ENCODE measurements at regions not wholly inside any gene's neighbourhood (a gene's known extent, or its start where the extent isn't known, plus 50 kb on each side); places are given as distances from the start of the nearest gene placed in this dataset.

DNA sequence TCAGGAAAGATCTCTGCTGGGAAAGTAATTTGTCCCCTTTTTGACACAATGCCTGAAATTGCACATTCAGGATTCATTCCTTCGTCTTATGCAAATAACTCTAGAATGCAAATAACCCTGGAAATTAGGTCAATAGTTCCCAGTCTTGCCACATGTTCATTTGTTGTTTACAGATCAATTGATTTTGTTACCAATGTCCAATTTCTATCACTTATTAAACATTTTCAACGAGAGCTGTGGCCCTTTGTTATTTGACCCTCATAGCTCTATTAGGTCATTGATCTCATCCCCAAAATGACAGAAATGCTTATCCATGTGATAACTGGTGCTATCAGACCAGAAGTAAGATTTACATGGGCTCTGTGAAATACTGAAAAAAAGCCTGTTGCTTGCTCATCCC is 275.3 kb upstream of the REG3G start:
- Histone ChIP-seq H4K8ac (replicated peaks; ENCODE audit: insufficient read length, low read depth, low read length) (no peak overlapping the region), H3K9me3 (ENCODE audit: control insufficient read depth, low read depth, low read length) (no peaks in the 10 kb centered on the region), H3K56ac (ENCODE audit: insufficient read length, low read depth, low read length) (no peak overlapping the region), H3K23me2 (ENCODE audit: insufficient read length, low read depth, low read length, poor library complexity, severe bottlenecking) (no peaks in the 10 kb centered on the region), H3K27ac (ENCODE audit: insufficient read length, low read depth, low read length) (no peak overlapping the region), H3K9ac (ENCODE audit: extremely low read depth, insufficient read length, low read length) (no peak overlapping the region), H3K18ac (ENCODE audit: insufficient read length, low read depth, low read length) (no peak overlapping the region), H2BK12ac (ENCODE audit: insufficient read length, low read depth, low read length) (no peak overlapping the region), H3K23ac (ENCODE audit: insufficient read length, low read depth, low read length) (no peak overlapping the region), H3K4me2 (ENCODE audit: insufficient read depth, insufficient read length, low read length) (no peak overlapping the region), H3K4me1 (ENCODE audit: insufficient read depth, low read length) (no peaks in the 10 kb centered on the region), H2BK120ac (ENCODE audit: low read depth, low read length, poor library complexity, severe bottlenecking) (no peak overlapping the region), H2AK5ac (ENCODE audit: insufficient read length, low read length) (no peak overlapping the region), H4K91ac (ENCODE audit: insufficient read length, low read depth, low read length) (no peak overlapping the region), H2BK20ac (ENCODE audit: low read depth, low read length, poor library complexity, severe bottlenecking) (no peak overlapping the region), H3K79me1 (ENCODE audit: insufficient read depth, low read depth, low read length, poor library complexity, severe bottlenecking) (no peaks in the 10 kb centered on the region), H3K79me2 (ENCODE audit: insufficient read depth, low read length) (no peaks in the 10 kb centered on the region), H4K20me1 (ENCODE audit: control insufficient read depth, insufficient read depth, insufficient read length) (no peaks in the 10 kb centered on the region), H3K27me3 (ENCODE audit: insufficient read depth, low read length) (no peaks in the 10 kb centered on the region), H2AFZ (ENCODE audit: low read length) (no peak overlapping the region), H2BK15ac (ENCODE audit: low read depth, low read length) (no peak overlapping the region), H3K14ac (ENCODE audit: insufficient read depth, low read length) (no peak overlapping the region), H3T11ph (ENCODE audit: low read length) (no peak overlapping the region), H3K4ac (ENCODE audit: low read depth, low read length) (no peak overlapping the region), H2BK5ac (ENCODE audit: insufficient read length, low read length) (no peak overlapping the region), H4K5ac (ENCODE audit: insufficient read length, low read depth, low read length) (no peak overlapping the region)
- no peaks in the 10 kb centered on the region for H3K36me3 Mint-ChIP-seq (ENCODE audit: insufficient read depth in 1 of 3, low read depth in 3 of 3)
- no peak for DNase-seq
- no peaks in the 10 kb centered on the region for H3K27me3 Mint-ChIP-seq (ENCODE audit: low read depth)
- H3K4me1 Mint-ChIP-seq = no peaks in the 10 kb centered on the region
- TF ChIP-seq CTCF (conservative IDR thresholded peaks at IDR 0.05) = no peak
- no CpG with 5 or more reads among the region's 2 CpGs for WGBS (ENCODE audit: extremely low coverage, insufficient read length, low lambda C conversion rate)
- no peaks in the 10 kb centered on the region for H3K9me3 Mint-ChIP-seq
- H3K4me3 Mint-ChIP-seq = no peak overlapping the region
- H3K27ac Mint-ChIP-seq = no peak overlapping the region

All from H9 (cell line).